22Rv1 (cell line): ENCODE measurements at regions not wholly inside any gene's neighbourhood (a gene's known extent, or its start where the extent isn't known, plus 50 kb on each side); places are given as distances from the start of the nearest gene placed in this dataset.

ENCODE experiments used
- CTCF ChIP-seq: fragments of 450-650 bp; IDR thresholded peaks from 2 replicates; pipeline ENCODE4 v1.5.1; 2017; ENCODE audit warnings: mild to moderate bottlenecking
- ZFX ChIP-seq: fragments of 450-650 bp; IDR thresholded peaks from 2 replicates; pipeline ENCODE4 v1.6.1; 2017; ENCODE audit warnings: antibody characterized with exemption, borderline replicate concordance

GRCh38 chr15:77851691-77852090 is 219.0 kb upstream of the LINGO1 start:
- TF ChIP-seq CTCF, result no peak
- no peak for TF ChIP-seq ZFX
